Caki2 (cell line): ENCODE measurements at regions not wholly inside any gene's neighbourhood (a gene's known extent, or its start where the extent isn't known, plus 50 kb on each side); places are given as distances from the start of the nearest gene placed in this dataset.
A peak's percentile ranks its signal among the peaks of the same experiment; 100 is the strongest.

ENCODE experiments used
- DNase-seq: peaks from one replicate; pipeline ENCODE4 v3.0.0-alpha.2; 2015; ENCODE audit warnings: low read depth
- in situ Hi-C: cut with HindIII; loops from 2 replicates; pipeline ENCODE4 v1.10.0; 2016; ENCODE audit warnings: low sequenced_read_pairs, low pct_unique_long_range_greater_than_20kb, mixed read lengths

- in situ Hi-C loops, result no loop called here
- DNase-seq, result no peak
Observed at GRCh38 chr5:142484821-142485387, 160.1 kb upstream of the SPRY4 start.

- DNase-seq, result no peak
- in situ Hi-C loops, result no loop called here
Observed at GRCh38 chr5:142482207-142482606, 157.4 kb upstream of the SPRY4 start.

GRCh38 chr5:142481410-142481809 is 156.6 kb upstream of the SPRY4 start:
- in situ Hi-C loops, result no loop called here
- no peak for DNase-seq

- in situ Hi-C loops, result no loop called here
- DNase-seq, result no peak
Observed at GRCh38 chr5:142479854-142480519, 155.2 kb upstream of the SPRY4 start.

GRCh38 chr5:142479150-142479549 is 154.3 kb upstream of the SPRY4 start:
- DNase-seq, result no peak
- in situ Hi-C loops, result no loop called here

- DNase-seq, result no peak
- in situ Hi-C loops, result no loop called here
Observed at GRCh38 chr5:142478113-142478512, 153.3 kb upstream of the SPRY4 start.

DNA sequence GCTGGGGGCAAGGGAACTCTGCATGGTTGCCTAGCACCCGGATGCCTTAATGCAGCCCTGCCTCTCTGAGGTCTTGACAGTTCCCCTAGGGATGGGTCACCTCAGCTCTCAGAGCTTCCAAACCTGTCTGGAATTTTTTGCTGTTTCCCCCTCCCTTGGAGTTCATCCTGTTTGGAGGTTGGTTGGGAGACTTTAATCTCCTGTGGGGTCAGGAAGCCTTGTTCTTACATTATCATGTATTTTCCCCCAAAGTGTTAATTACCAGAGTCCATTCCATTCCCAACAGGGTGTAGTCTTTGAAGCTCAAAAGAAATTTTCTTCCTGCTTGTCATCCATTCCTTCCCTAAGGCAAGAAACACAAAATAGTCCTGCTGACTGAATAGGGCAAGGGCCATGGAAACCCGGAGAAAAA is 150.3 kb upstream of the SPRY4 start:
- in situ Hi-C loops, result no loop called here
- DNase-seq, result no peak

- DNase-seq, result no peak
- in situ Hi-C loops, result no loop called here
Observed at GRCh38 chr5:142474431-142475094, 149.7 kb upstream of the SPRY4 start.

DNA sequence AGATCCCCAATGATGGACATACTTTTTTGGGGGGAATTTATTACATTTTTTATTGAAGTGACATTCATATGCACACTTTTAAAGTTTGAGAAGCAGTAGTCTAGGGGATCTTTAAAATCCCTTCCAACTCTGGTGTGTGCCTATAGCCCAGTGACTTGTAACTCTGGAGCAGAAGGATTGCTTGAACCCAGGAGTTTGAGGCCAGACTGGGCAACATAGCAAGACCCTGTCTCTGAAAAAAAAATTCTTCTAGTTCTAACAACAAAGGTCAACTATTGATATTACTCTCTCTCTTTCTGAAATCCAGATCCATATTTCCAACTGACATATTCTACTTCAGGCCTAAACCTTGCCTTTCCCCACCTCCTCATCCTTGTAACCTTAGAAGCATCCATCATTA is 148.2 kb upstream of the SPRY4 start:
- in situ Hi-C loops, result no loop called here
- no peak for DNase-seq

- DNase-seq, result peak; percentile 33
- in situ Hi-C loops, result no loop called here
Observed at GRCh38 chr5:142472306-142472951, 147.6 kb upstream of the SPRY4 start.

DNA sequence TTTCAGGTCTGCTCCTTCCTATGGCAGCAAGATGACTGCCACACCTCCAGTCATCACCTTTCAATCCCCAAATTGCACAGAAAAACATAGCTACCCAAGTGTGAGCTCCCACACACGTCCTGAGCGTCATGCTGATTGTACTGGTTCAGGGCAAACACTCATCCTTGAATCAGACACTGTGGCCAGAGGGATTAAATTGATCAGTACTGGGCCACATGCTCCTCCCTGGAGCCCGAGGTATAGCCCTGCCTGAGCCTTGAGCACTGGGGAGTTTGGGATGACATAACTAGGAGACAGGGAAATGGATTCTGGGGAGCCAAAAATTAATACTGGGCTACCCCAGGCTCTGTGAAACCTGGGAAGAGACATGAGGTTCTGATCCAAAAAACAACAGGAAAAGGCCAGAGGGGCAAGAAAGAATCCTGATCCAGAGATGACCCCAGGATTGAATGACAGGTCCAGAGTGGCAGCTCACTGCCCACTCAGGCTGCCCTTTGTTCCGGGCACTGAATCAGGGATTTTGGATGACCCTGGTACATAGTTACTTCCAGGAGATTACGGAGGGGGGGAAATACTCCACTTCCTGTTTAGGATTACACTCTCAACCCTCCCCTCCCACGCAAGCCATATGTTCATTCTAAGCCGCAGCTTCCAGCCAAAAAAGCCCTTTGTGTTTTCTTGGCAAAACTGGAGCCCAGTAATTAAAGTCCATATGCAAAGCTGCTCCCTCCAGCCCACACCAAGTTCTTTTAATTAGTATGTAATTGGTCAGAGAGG is 141.6 kb upstream of the SPRY4 start:
- no peak for DNase-seq
- in situ Hi-C loops, result no loop called here

- in situ Hi-C loops, result no loop called here
- DNase-seq, result no peak
Observed at GRCh38 chr5:142465476-142465875, 140.7 kb upstream of the SPRY4 start.

- in situ Hi-C loops, result no loop called here
- DNase-seq, result no peak
Observed at GRCh38 chr5:142463904-142464303, 139.1 kb upstream of the SPRY4 start.

DNA sequence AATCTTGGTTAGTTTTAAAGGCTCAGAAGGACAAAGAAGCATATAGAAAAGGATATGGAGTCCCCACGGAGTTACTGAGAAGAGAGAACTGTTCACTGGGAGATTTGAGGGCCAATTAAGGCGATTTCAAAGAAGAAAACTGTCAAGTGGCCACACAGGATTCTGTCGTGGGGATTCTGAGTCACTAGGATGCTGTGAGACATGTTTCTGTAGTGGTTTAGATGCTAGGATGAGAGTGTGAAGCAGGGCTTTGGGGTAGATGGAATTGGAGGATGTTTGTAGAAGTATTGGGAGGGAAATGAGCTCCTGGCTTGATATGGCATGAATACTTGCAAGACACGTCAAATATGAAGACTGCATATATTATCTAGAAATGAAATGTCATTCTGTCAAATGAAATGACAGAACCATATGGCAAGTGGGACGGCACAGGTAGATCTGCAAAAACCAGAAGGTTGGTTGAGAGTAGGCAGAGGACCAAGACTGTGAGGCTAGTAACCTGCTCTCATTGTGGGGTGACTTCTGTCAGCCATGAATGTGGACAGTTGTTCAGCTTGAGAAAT is 136.3 kb upstream of the SPRY4 start:
- DNase-seq, result no peak
- in situ Hi-C loops, result no loop called here

DNA sequence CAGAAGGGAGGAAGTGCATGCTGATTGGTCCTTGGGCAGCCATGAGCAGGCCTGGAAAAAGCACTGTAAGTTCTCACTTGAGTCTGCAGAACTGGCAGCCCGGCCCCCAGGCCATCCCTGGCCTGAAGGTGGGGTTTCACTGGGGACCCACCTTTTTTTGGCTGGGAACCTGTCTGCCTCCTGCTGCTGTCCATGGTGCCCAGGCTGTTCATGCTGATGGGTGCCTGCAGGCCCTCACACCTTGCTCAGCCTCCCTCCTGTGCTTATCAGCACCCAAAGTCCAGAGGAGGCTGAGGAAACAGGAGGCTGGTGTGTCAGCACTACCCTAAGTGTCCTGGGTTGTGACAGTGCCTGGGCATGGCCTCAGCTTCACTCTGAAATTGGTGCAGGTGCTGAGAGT is 134.4 kb upstream of the SPRY4 start:
- in situ Hi-C loops, result no loop called here
- no peak for DNase-seq

DNA sequence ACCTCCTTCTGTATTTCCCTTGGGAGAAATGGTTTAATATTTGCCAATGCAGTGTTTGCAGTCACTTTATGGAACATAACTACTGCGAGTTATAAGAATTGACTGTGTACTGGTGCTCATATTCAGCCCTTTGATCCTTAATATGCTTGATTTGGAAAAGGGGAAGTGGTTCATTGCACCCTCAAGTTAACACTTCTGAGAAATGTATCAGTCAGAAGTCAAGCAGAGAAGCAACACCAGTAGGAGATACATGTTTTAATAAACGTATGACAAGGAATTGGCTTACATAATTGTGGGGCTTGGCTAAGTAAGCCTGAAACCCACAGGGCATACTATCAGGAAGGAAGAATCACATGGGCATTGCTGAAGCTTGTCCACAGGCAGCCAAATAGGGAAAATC is 131.0 kb upstream of the SPRY4 start:
- in situ Hi-C loops, result no loop called here
- no peak for DNase-seq

DNA sequence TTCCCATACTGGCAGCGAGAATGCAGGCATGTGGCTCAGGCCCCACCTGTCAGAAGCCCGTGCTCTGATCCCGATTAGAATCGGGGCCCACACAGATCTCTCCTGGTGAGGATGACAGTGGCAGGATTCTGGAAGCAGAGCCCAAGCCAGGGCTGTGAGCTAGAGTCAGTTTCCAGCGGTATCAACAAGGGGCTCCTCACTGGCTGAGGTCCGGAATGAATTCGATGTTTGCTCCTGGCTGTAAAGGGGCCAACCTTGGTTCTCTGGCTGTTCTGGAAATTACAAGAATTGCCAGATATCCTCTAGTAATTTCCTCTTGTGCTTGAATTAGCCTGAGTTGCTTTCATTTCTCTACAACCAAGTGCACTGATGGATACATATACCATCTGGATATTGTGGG is 129.1 kb upstream of the SPRY4 start:
- no peak for DNase-seq

DNA sequence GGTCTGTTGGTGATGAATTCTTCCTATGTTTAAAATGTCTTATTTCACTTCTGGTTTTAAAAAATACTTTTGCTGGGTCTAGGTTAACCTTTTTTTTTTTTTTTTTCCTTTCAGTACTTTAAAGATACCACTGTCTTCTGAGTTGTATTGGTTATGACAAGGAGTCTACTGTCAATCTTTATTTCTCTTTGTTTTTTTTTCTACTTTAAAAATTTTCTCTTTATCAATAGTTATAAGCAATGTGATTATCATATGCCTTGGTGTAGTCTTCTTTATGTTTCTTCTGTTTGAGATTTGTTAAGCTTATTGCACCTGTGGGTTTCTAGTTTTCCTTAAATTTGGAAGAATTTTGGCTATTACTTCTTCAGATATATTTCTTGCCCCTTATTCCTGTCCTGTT is 125.6 kb upstream of the SPRY4 start:
- in situ Hi-C loops, result no loop called here
- DNase-seq, result no peak

More for the DNA sequence above, 129.1 kb upstream of the SPRY4 start:
- in situ Hi-C loops, result no loop called here
